ENCODE measurements at regions not wholly inside any gene's neighbourhood (a gene's known extent, or its start where the extent isn't known, plus 50 kb on each side); places are given as distances from the start of the nearest gene placed in this dataset.

GRCh38 chr5:130331332-130331731, 427.1 kb downstream of the CHSY3 start:
- TF ChIP-seq CTCF (IDR thresholded peaks at IDR 0.05), result no peak
- TF ChIP-seq EZH2 (IDR thresholded peaks at IDR 0.05), result no peak

All from neural progenitor cell (in vitro differentiated cells).